Skeletal muscle tissue (tissue), 3 donors: ENCODE measurements at regions not wholly inside any gene's neighbourhood (a gene's known extent, or its start where the extent isn't known, plus 50 kb on each side); places are given as distances from the start of the nearest gene placed in this dataset.
"Not testable (repeated sequence)": the region's sequence is repeated elsewhere in the genome, so short reads cannot be mapped to it uniquely, and the experiment has no call there.

ENCODE experiments used
- H3K27ac ChIP-seq: one replicate; pipeline ENCODE4 v1.7.0; 2013; ENCODE audit warnings: mild to moderate bottlenecking, low read depth, low read length, inconsistent platforms
- H3K27me3 ChIP-seq, 3 donors: one replicate each; pipeline ENCODE4 v1.7.0; 2013; ENCODE audit warnings: low read length in 3 of 3; ENCODE audit not compliant: control insufficient read depth in 3 of 3, insufficient read depth in 3 of 3
- H3K36me3 ChIP-seq, 3 donors: one replicate each; pipeline ENCODE4 v1.7.0; 2013; ENCODE audit warnings: low read length in 3 of 3; ENCODE audit not compliant: control insufficient read depth in 3 of 3, insufficient read depth in 3 of 3
- H3K4me1 ChIP-seq, 3 donors: one replicate each; pipeline ENCODE4 v1.7.0; 2013; ENCODE audit warnings: low read length in 3 of 3, mild to moderate bottlenecking in 3 of 3; ENCODE audit not compliant: control insufficient read depth in 3 of 3, insufficient read depth in 3 of 3
- H3K4me3 ChIP-seq, 3 donors: one replicate each; pipeline ENCODE4 v1.7.0; 2013; ENCODE audit warnings: low read length in 3 of 3
- H3K9ac ChIP-seq, 3 donors: one replicate each; pipeline ENCODE4 v1.7.0; 2013; ENCODE audit warnings: low read length in 3 of 3, mild to moderate bottlenecking in 3 of 3, moderate library complexity in 2 of 3, low read depth in 1 of 3
- H3K9me3 ChIP-seq, 3 donors: one replicate each; pipeline ENCODE4 v1.7.0; 2013; ENCODE audit warnings: low read length in 3 of 3; ENCODE audit not compliant: control insufficient read depth in 3 of 3
- donor health status: Osteomylitis.

DNA sequence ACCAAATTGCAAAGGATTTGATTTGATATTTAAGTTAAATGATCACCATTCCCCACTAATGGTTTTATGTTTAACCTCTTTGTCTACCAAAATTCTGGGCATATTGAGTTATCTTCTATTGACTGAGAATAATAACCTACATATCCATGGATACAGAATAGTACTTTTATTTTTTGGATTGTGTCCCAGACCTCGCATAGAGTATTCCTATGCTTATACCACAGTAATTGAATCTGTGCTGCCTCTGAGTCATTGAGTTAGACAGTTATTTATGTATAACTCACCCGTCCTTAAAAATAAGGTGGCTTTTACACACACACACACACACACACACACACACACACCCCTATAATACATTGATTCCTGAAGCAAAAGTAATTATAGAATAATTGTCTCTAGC is 690.1 kb upstream of the BCHE start:
- H3K4me1 ChIP-seq = no peaks in the 10 kb centered on the region
- peaks cover 1 to 4% (median 3%) of the 10 kb centered on the region in 3 donors for H3K9me3 ChIP-seq
- H3K4me3 ChIP-seq = no peak overlapping the region
- no peak overlapping the region for H3K27ac ChIP-seq
- no peaks in the 10 kb centered on the region for H3K27me3 ChIP-seq
- H3K9ac ChIP-seq = no peak overlapping the region
- no peaks in the 10 kb centered on the region for H3K36me3 ChIP-seq

DNA sequence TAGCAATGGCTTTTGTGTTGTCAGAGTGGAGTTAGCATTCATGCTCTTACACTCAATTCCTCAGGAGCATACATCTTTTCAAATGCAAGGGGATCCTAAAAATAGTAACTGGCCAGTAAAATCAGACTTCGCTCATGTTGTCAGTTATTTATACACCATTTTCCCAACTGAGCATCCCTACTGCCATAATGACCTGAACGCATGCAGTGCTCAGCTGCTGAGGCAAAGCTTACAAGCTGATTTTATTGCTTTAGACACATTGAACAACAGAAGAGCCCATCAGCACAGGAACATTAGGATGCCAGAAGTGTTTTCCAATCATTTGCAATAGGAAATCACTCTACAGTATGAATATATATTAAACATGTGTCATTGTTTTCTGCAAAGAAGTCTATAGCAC is 689.7 kb upstream of the BCHE start:
- no peaks in the 10 kb centered on the region for H3K4me1 ChIP-seq
- no peaks in the 10 kb centered on the region for H3K36me3 ChIP-seq
- H3K27ac ChIP-seq = no peak overlapping the region
- no peak overlapping the region for H3K9ac ChIP-seq
- H3K27me3 ChIP-seq = no peaks in the 10 kb centered on the region
- H3K9me3 ChIP-seq = peaks cover under 1 to 3% (median 1%) of the 10 kb centered on the region in 3 donors
- H3K4me3 ChIP-seq = no peak overlapping the region

DNA sequence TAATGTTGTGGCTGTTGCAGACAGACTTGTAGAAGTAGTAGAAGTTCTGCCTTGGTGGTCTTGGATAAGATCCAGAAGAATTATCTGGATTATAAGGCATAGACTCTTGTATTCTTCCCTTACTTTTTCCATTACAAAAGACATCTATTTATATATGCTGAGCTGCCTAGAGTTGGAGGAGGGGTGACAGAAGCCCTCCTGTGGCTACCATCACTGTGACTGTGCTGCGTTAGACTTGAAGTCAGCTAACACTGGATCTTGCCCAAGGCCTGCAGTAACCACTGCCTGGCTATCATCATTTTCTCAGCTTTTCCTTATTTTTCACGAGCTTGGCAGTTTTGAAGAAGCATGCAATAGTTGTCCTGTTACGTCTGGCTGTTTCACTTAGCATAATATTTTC is 684.8 kb upstream of the BCHE start:
- Histone ChIP-seq H3K27ac (no peak overlapping the region), H3K4me1 (no peaks in the 10 kb centered on the region)

DNA sequence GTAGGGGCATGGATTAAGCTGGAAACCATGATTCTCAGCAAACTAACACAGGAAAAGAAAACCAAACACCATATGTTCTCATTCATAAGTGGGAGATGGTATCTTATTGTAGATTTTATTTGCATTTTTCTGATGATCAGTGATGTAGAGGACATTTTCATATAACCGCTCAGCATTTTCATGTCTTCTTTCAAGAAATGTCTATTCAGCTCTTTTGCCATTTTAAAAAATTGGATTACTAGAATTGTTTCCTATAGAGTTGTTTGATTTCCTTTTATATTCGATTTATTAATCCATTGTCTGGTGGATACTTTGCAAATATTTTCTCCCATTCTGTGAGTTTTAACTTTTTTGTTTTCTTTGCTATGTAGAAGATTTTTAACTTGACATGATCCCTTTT is 682.2 kb upstream of the BCHE start:
- H3K4me1 ChIP-seq = no peaks in the 10 kb centered on the region
- no peak overlapping the region for H3K27ac ChIP-seq
- H3K9ac ChIP-seq = no peak overlapping the region
- no peak overlapping the region for H3K4me3 ChIP-seq
- no peaks in the 10 kb centered on the region for H3K36me3 ChIP-seq
- H3K9me3 ChIP-seq = peaks cover 0 to 2% (median 0%) of the 10 kb centered on the region in 3 donors
- no peaks in the 10 kb centered on the region for H3K27me3 ChIP-seq

More for the DNA sequence above, 684.8 kb upstream of the BCHE start:
- Histone ChIP-seq H3K9me3 (peaks cover 0 to 2% (median 0%) of the 10 kb centered on the region in 3 donors), H3K36me3 (no peaks in the 10 kb centered on the region), H3K27me3 (no peaks in the 10 kb centered on the region), H3K9ac (no peak overlapping the region), H3K4me3 (no peak overlapping the region)

DNA sequence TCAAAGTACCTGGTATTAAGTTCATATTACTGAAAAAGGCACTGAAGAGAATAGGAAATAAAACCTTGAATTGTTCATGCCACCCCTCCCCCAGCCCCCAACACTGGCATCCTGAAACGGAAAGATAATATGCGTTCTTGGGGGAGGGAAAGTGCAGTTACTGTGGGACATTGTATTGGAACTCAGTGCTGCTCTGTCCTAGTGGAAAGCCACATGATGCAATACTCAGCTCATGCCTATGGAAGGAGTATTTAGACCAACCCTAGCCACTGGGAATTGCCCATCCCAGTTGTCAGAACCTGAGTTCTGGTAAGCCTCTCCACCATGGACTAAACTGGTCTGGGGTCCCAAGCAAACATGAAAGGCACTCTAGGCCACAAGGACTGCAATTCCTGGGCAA is 680.8 kb upstream of the BCHE start:
- Histone ChIP-seq H3K4me1 (no peaks in the 10 kb centered on the region), H3K9me3 (peaks cover 0 to 2% (median 0%) of the 10 kb centered on the region in 3 donors), H3K9ac (no peak overlapping the region), H3K27me3 (no peaks in the 10 kb centered on the region), H3K36me3 (no peaks in the 10 kb centered on the region), H3K27ac (no peak overlapping the region), H3K4me3 (no peak overlapping the region)

DNA sequence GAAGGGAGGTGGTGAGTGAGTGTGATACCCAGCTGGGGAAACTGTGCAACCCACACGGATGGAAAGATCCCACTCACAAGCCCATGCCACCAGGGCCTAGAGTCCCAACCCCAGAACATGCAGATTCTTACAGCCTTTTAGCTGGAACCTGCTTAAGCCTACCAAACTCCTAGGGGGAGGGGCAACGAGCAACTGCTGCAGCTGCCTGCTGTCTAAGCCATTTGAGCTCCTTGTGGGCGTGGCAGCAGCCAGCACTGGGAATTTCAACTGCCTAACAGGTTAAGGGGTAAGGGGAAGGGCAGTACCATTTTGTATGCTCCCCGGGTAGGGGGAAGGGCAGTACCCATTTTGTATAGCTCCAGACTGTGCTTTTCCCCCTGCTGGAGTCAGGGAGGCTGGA is 673.2 kb upstream of the BCHE start:
- H3K4me1 ChIP-seq = no peaks in the 10 kb centered on the region
- no peak overlapping the region for H3K4me3 ChIP-seq
- no peak overlapping the region for H3K9ac ChIP-seq
- no peaks in the 10 kb centered on the region for H3K36me3 ChIP-seq
- peaks cover 0 to 2% (median 0%) of the 10 kb centered on the region in 3 donors for H3K9me3 ChIP-seq
- no peak overlapping the region for H3K27ac ChIP-seq
- H3K27me3 ChIP-seq = no peaks in the 10 kb centered on the region

DNA sequence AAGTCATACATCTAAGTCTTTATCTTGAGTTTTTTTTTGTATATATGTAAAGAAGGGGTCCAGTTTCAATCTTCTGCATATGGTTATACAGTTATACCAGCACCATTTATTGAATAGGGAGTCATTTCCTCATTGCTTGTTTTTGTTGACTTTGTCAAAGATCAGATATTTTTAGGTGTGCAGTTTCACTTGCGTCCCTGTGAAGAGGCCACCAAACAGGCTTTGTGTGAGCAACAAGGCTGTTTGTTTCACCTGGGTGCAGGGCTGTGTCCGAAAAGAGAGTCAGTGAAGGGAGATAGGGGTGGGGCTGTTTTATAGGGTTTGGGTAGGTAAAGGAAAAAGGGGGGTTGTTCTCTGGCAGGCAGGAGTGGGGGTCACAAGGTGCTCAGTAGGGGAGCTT is 663.2 kb upstream of the BCHE start:
- not testable (repeated sequence) for H3K4me3 ChIP-seq, H3K27me3 ChIP-seq, H3K9me3 ChIP-seq, H3K4me1 ChIP-seq, H3K9ac ChIP-seq, H3K27ac ChIP-seq, H3K36me3 ChIP-seq

DNA sequence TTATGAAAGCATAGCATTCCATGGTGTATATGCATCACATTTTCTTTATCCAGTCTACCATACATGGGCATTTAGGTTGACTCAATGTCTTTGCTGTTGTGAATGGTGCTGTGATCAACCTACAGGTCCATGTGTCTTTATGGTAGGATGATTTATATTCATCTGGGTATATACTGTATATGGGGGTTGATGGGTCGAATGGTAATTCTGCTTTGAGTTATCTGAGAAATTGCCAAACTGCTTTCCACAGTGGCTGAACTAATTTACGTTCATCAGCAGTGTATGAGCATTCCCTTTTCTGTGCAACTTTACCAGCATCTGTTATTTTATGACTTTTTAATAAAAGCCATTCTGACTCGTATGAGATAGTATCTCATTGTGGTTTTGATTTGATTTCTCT is 662.4 kb upstream of the BCHE start:
- Histone ChIP-seq H3K36me3 (no peaks in the 10 kb centered on the region), H3K4me3 (no peak overlapping the region), H3K9ac (no peak overlapping the region), H3K9me3 (no peaks in the 10 kb centered on the region), H3K4me1 (no peaks in the 10 kb centered on the region), H3K27ac (no peak overlapping the region), H3K27me3 (no peaks in the 10 kb centered on the region)

DNA sequence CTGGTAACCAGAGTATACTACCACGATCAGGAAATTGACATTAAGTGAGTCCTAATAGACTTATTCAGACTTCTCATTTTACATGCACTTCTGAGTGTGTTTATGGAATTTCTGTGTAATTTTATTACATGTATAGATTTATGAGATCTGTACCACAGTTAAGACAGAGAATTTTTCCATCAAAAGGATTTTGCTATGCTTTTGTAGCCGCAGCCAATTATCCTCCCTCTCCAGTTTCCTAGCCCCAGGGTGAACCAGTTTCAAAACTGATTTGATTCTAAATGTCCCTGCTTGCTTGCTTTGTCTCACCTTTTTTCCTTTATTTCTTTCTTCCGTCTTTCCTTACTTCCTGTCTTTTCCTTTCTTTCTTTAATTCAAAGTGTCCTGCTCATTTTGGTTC is 661.2 kb upstream of the BCHE start:
- no peak overlapping the region for H3K4me3 ChIP-seq
- no peak overlapping the region for H3K9ac ChIP-seq
- no peaks in the 10 kb centered on the region for H3K9me3 ChIP-seq
- H3K4me1 ChIP-seq = no peaks in the 10 kb centered on the region
- H3K27ac ChIP-seq = no peak overlapping the region
- no peaks in the 10 kb centered on the region for H3K36me3 ChIP-seq
- no peaks in the 10 kb centered on the region for H3K27me3 ChIP-seq

DNA sequence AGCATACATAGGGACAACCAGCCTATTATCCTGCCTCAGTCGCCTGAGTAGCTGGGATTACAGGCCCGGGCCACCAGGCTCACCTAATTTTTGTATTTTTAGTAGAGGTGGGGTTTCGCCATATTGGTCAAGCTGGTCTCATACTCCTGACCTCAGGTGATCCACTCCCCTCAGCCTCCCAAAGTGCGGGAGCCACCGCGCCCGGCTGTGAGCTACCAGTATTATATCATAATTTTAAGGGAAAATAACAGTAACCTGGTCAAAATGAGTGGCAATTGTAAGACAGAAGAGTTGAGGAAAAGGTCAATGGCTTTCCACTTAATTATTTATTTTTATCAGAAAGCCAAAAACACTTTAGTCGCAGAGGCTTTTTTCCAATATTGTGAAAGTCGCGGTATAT is 652.6 kb upstream of the BCHE start:
- no peaks in the 10 kb centered on the region for H3K9me3 ChIP-seq
- H3K4me1 ChIP-seq = no peaks in the 10 kb centered on the region
- H3K27ac ChIP-seq = no peak overlapping the region
- H3K36me3 ChIP-seq = no peaks in the 10 kb centered on the region
- no peak overlapping the region for H3K4me3 ChIP-seq
- no peak overlapping the region for H3K9ac ChIP-seq
- no peaks in the 10 kb centered on the region for H3K27me3 ChIP-seq
